ENCODE measurements at regions not wholly inside any gene's neighbourhood (a gene's known extent, or its start where the extent isn't known, plus 50 kb on each side); places are given as distances from the start of the nearest gene placed in this dataset.
A peak's percentile ranks its signal among the peaks of the same experiment; 100 is the strongest.
"Not testable (repeated sequence)": the region's sequence is repeated elsewhere in the genome, so short reads cannot be mapped to it uniquely, and the experiment has no call there.

GRCh38 chr14:70269582-70269981 is 80.8 kb upstream of the SLC8A3 start:
- no peak overlapping the region for H3K27ac ChIP-seq (ENCODE audit: low read depth, low read length)
- no peak overlapping the region for H3K9ac ChIP-seq (ENCODE audit: low read depth in 1 of 3, low read length in 3 of 3)
- peaks cover 0 to 2% (median 0%) of the 10 kb centered on the region in 3 donors for H3K27me3 ChIP-seq (ENCODE audit: control insufficient read depth in 3 of 3, insufficient read depth in 3 of 3, low read length in 3 of 3)
- H3K4me3 ChIP-seq (ENCODE audit: low read length in 3 of 3) = no peak overlapping the region
- no peaks in the 10 kb centered on the region for H3K36me3 ChIP-seq (ENCODE audit: control insufficient read depth in 3 of 3, insufficient read depth in 3 of 3, low read length in 3 of 3)
- H3K9me3 ChIP-seq (ENCODE audit: control insufficient read depth in 3 of 3, low read length in 3 of 3) = no peaks in the 10 kb centered on the region
- H3K4me1 ChIP-seq (ENCODE audit: control insufficient read depth in 3 of 3, insufficient read depth in 3 of 3, low read length in 3 of 3) = no peaks in the 10 kb centered on the region

GRCh38 chr14:70268760-70269159 is 80.0 kb upstream of the SLC8A3 start:
- Histone ChIP-seq H3K4me3 (ENCODE audit: low read length in 3 of 3) (no peak overlapping the region), H3K27ac (ENCODE audit: low read depth, low read length) (no peak overlapping the region), H3K9ac (ENCODE audit: low read depth in 1 of 3, low read length in 3 of 3) (no peak overlapping the region), H3K4me1 (ENCODE audit: control insufficient read depth in 3 of 3, insufficient read depth in 3 of 3, low read length in 3 of 3) (no peaks in the 10 kb centered on the region), H3K27me3 (ENCODE audit: control insufficient read depth in 3 of 3, insufficient read depth in 3 of 3, low read length in 3 of 3) (no peaks in the 10 kb centered on the region), H3K36me3 (ENCODE audit: control insufficient read depth in 3 of 3, insufficient read depth in 3 of 3, low read length in 3 of 3) (no peaks in the 10 kb centered on the region), H3K9me3 (ENCODE audit: control insufficient read depth in 3 of 3, low read length in 3 of 3) (no peaks in the 10 kb centered on the region)

GRCh38 chr14:70266157-70266556 is 77.4 kb upstream of the SLC8A3 start:
- no peak overlapping the region for H3K4me3 ChIP-seq (ENCODE audit: low read length in 3 of 3)
- no peaks in the 10 kb centered on the region for H3K4me1 ChIP-seq (ENCODE audit: control insufficient read depth in 3 of 3, insufficient read depth in 3 of 3, low read length in 3 of 3)
- no peak overlapping the region for H3K9ac ChIP-seq (ENCODE audit: low read depth in 1 of 3, low read length in 3 of 3)
- H3K27me3 ChIP-seq (ENCODE audit: control insufficient read depth in 3 of 3, insufficient read depth in 3 of 3, low read length in 3 of 3) = no peaks in the 10 kb centered on the region
- no peaks in the 10 kb centered on the region for H3K9me3 ChIP-seq (ENCODE audit: control insufficient read depth in 3 of 3, low read length in 3 of 3)
- no peak overlapping the region for H3K27ac ChIP-seq (ENCODE audit: low read depth, low read length)
- no peaks in the 10 kb centered on the region for H3K36me3 ChIP-seq (ENCODE audit: control insufficient read depth in 3 of 3, insufficient read depth in 3 of 3, low read length in 3 of 3)

- Histone ChIP-seq H3K9me3 (ENCODE audit: control insufficient read depth in 3 of 3, low read length in 3 of 3) (no peaks in the 10 kb centered on the region), H3K4me3 (ENCODE audit: low read length in 3 of 3) (no peak overlapping the region), H3K27me3 (ENCODE audit: control insufficient read depth in 3 of 3, insufficient read depth in 3 of 3, low read length in 3 of 3) (no peaks in the 10 kb centered on the region), H3K4me1 (ENCODE audit: control insufficient read depth in 3 of 3, insufficient read depth in 3 of 3, low read length in 3 of 3) (no peaks in the 10 kb centered on the region), H3K36me3 (ENCODE audit: control insufficient read depth in 3 of 3, insufficient read depth in 3 of 3, low read length in 3 of 3) (no peaks in the 10 kb centered on the region), H3K27ac (ENCODE audit: low read depth, low read length) (no peak overlapping the region), H3K9ac (ENCODE audit: low read depth in 1 of 3, low read length in 3 of 3) (no peak overlapping the region)
These were observed 76.7 kb upstream of the SLC8A3 start for GRCh38 chr14:70265422-70265821.

GRCh38 chr14:70259420-70259819 is 70.7 kb upstream of the SLC8A3 start:
- no peak overlapping the region for H3K27ac ChIP-seq (ENCODE audit: low read depth, low read length)
- H3K9me3 ChIP-seq (ENCODE audit: control insufficient read depth in 3 of 3, low read length in 3 of 3) = no peaks in the 10 kb centered on the region
- H3K36me3 ChIP-seq (ENCODE audit: control insufficient read depth in 3 of 3, insufficient read depth in 3 of 3, low read length in 3 of 3) = no peaks in the 10 kb centered on the region
- H3K4me1 ChIP-seq (ENCODE audit: control insufficient read depth in 3 of 3, insufficient read depth in 3 of 3, low read length in 3 of 3) = peaks cover 0 to 4% (median 0%) of the 10 kb centered on the region in 3 donors
- H3K4me3 ChIP-seq (ENCODE audit: low read length in 3 of 3) = no peak overlapping the region
- no peak overlapping the region for H3K9ac ChIP-seq (ENCODE audit: low read depth in 1 of 3, low read length in 3 of 3)
- peaks cover 4 to 9% (median 6%) of the 10 kb centered on the region in 3 donors for H3K27me3 ChIP-seq (ENCODE audit: control insufficient read depth in 3 of 3, insufficient read depth in 3 of 3, low read length in 3 of 3)

GRCh38 chr14:70257526-70257925 is 68.8 kb upstream of the SLC8A3 start:
- peaks cover 5 to 9% (median 6%) of the 10 kb centered on the region in 3 donors for H3K27me3 ChIP-seq (ENCODE audit: control insufficient read depth in 3 of 3, insufficient read depth in 3 of 3, low read length in 3 of 3)
- no peak overlapping the region for H3K27ac ChIP-seq (ENCODE audit: low read depth, low read length)
- peaks cover 0 to 4% (median 0%) of the 10 kb centered on the region in 3 donors for H3K4me1 ChIP-seq (ENCODE audit: control insufficient read depth in 3 of 3, insufficient read depth in 3 of 3, low read length in 3 of 3)
- H3K9ac ChIP-seq (ENCODE audit: low read depth in 1 of 3, low read length in 3 of 3) = no peak overlapping the region
- no peaks in the 10 kb centered on the region for H3K9me3 ChIP-seq (ENCODE audit: control insufficient read depth in 3 of 3, low read length in 3 of 3)
- H3K36me3 ChIP-seq (ENCODE audit: control insufficient read depth in 3 of 3, insufficient read depth in 3 of 3, low read length in 3 of 3) = no peaks in the 10 kb centered on the region
- H3K4me3 ChIP-seq (ENCODE audit: low read length in 3 of 3) = no peak overlapping the region

- no peak overlapping the region for H3K27ac ChIP-seq (ENCODE audit: low read depth, low read length)
- peaks cover 0 to 4% (median 0%) of the 10 kb centered on the region in 3 donors for H3K4me1 ChIP-seq (ENCODE audit: control insufficient read depth in 3 of 3, insufficient read depth in 3 of 3, low read length in 3 of 3)
- H3K4me3 ChIP-seq (ENCODE audit: low read length in 3 of 3) = no peak overlapping the region
- H3K9me3 ChIP-seq (ENCODE audit: control insufficient read depth in 3 of 3, low read length in 3 of 3) = no peaks in the 10 kb centered on the region
- no peak overlapping the region for H3K9ac ChIP-seq (ENCODE audit: low read depth in 1 of 3, low read length in 3 of 3)
- H3K27me3 ChIP-seq (ENCODE audit: control insufficient read depth in 3 of 3, insufficient read depth in 3 of 3, low read length in 3 of 3) = peaks cover 5 to 9% (median 6%) of the 10 kb centered on the region in 3 donors
- no peaks in the 10 kb centered on the region for H3K36me3 ChIP-seq (ENCODE audit: control insufficient read depth in 3 of 3, insufficient read depth in 3 of 3, low read length in 3 of 3)
These were observed 67.8 kb upstream of the SLC8A3 start for GRCh38 chr14:70256601-70257000.

GRCh38 chr14:70255071-70256057 is 66.6 kb upstream of the SLC8A3 start:
- Histone ChIP-seq H3K9ac (ENCODE audit: low read depth in 1 of 3, low read length in 3 of 3) (peak overlapping the region in 1 of 3 donors; percentile 45), H3K4me3 (ENCODE audit: low read length in 3 of 3) (peak overlapping the region in 1 of 3 donors; percentile 49)
- not testable (repeated sequence) for H3K27ac ChIP-seq (ENCODE audit: low read depth, low read length); H3K27me3 ChIP-seq (ENCODE audit: control insufficient read depth in 3 of 3, insufficient read depth in 3 of 3, low read length in 3 of 3); H3K36me3 ChIP-seq (ENCODE audit: control insufficient read depth in 3 of 3, insufficient read depth in 3 of 3, low read length in 3 of 3); H3K4me1 ChIP-seq (ENCODE audit: control insufficient read depth in 3 of 3, insufficient read depth in 3 of 3, low read length in 3 of 3); H3K9me3 ChIP-seq (ENCODE audit: control insufficient read depth in 3 of 3, low read length in 3 of 3)

- Histone ChIP-seq H3K4me3 (ENCODE audit: low read length in 3 of 3) (peak overlapping the region; percentile 51 to 63 (median 62)), H3K9ac (ENCODE audit: low read depth in 1 of 3, low read length in 3 of 3) (peak overlapping the region in 2 of 3 donors; percentile 38 to 60), H3K9me3 (ENCODE audit: control insufficient read depth in 3 of 3, low read length in 3 of 3) (no peaks in the 10 kb centered on the region), H3K4me1 (ENCODE audit: control insufficient read depth in 3 of 3, insufficient read depth in 3 of 3, low read length in 3 of 3) (peaks cover 0 to 4% (median 0%) of the 10 kb centered on the region in 3 donors), H3K36me3 (ENCODE audit: control insufficient read depth in 3 of 3, insufficient read depth in 3 of 3, low read length in 3 of 3) (no peaks in the 10 kb centered on the region), H3K27ac (ENCODE audit: low read depth, low read length) (no peak overlapping the region), H3K27me3 (ENCODE audit: control insufficient read depth in 3 of 3, insufficient read depth in 3 of 3, low read length in 3 of 3) (peaks cover 5 to 9% (median 6%) of the 10 kb centered on the region in 3 donors)
These were observed 65.8 kb upstream of the SLC8A3 start for GRCh38 chr14:70254476-70254961.

- H3K4me3 ChIP-seq (ENCODE audit: low read length in 3 of 3); H3K27ac ChIP-seq (ENCODE audit: low read depth, low read length); H3K9me3 ChIP-seq (ENCODE audit: control insufficient read depth in 3 of 3, low read length in 3 of 3); H3K9ac ChIP-seq (ENCODE audit: low read depth in 1 of 3, low read length in 3 of 3); H3K36me3 ChIP-seq (ENCODE audit: control insufficient read depth in 3 of 3, insufficient read depth in 3 of 3, low read length in 3 of 3); H3K27me3 ChIP-seq (ENCODE audit: control insufficient read depth in 3 of 3, insufficient read depth in 3 of 3, low read length in 3 of 3); H3K4me1 ChIP-seq (ENCODE audit: control insufficient read depth in 3 of 3, insufficient read depth in 3 of 3, low read length in 3 of 3): not testable (repeated sequence)
These were observed 64.8 kb upstream of the SLC8A3 start for GRCh38 chr14:70253547-70253946.

All from skeletal muscle tissue (tissue), 3 donors.